ENCODE measurements at regions not wholly inside any gene's neighbourhood (a gene's known extent, or its start where the extent isn't known, plus 50 kb on each side); places are given as distances from the start of the nearest gene placed in this dataset.

DNA sequence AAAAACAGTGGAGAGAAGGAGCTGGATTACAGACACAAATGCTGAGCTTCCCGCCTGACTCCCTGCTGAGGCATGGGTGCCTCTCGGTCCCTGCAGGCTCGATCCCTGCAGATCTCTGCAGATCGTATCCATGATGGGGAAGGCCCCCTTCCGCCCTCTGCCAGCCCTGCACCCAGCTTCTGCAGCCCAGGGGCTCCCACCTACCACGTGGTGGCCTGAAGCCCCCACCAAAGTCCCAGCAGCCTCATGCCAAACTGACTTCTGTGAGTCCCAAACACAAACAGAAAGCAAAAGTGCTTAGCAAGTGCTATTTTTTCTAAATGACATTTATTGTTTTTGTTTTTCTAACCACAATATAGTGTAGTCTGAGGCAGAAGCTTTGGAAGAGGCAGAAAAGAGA lies 127.1 kb upstream of the CHST15 start:
- Histone ChIP-seq H3K36me3 (ENCODE audit: low read depth, low read length) (no peaks in the 10 kb centered on the region), H3F3A (ENCODE audit: low read length, unreplicated experiment) (no peaks in the 10 kb centered on the region), H3K4me2 (ENCODE audit: low read length) (no peak overlapping the region), H3K79me2 (ENCODE audit: low read length) (no peaks in the 10 kb centered on the region), H3K27ac (ENCODE audit: low read length) (no peak overlapping the region), H2AFZ (ENCODE audit: low read length) (no peak overlapping the region), H4K20me1 (ENCODE audit: low read length) (no peaks in the 10 kb centered on the region), H3K9ac (ENCODE audit: low read length) (no peak overlapping the region), H3K27me3 (ENCODE audit: low read length) (no peaks in the 10 kb centered on the region), H3K9me3 (ENCODE audit: low read length) (no peaks in the 10 kb centered on the region), H3K4me3 (ENCODE audit: low read length) (no peak overlapping the region), H3K9me2 (replicated peaks; ENCODE audit: low read length) (no peaks in the 10 kb centered on the region), H3K4me1 (ENCODE audit: insufficient read depth, low read length) (peaks cover 26% of the 10 kb centered on the region)
- no peak for ATAC-seq
- no TSS peak for BruUV-seq (replicated peaks)
- ChIA-PET CTCF (no interaction called here), POLR2A (ENCODE audit: unreplicated experiment) (no interaction called here)
- no peak for TF ChIP-seq EZH2phosphoT487 (IDR thresholded peaks at IDR 0.05; ENCODE audit: borderline replicate concordance, low read length)
- TF ChIP-seq EZH2 (IDR thresholded peaks at IDR 0.05; ENCODE audit: low read length, unreplicated experiment): no peak
- TF ChIP-seq, protein P1, sequence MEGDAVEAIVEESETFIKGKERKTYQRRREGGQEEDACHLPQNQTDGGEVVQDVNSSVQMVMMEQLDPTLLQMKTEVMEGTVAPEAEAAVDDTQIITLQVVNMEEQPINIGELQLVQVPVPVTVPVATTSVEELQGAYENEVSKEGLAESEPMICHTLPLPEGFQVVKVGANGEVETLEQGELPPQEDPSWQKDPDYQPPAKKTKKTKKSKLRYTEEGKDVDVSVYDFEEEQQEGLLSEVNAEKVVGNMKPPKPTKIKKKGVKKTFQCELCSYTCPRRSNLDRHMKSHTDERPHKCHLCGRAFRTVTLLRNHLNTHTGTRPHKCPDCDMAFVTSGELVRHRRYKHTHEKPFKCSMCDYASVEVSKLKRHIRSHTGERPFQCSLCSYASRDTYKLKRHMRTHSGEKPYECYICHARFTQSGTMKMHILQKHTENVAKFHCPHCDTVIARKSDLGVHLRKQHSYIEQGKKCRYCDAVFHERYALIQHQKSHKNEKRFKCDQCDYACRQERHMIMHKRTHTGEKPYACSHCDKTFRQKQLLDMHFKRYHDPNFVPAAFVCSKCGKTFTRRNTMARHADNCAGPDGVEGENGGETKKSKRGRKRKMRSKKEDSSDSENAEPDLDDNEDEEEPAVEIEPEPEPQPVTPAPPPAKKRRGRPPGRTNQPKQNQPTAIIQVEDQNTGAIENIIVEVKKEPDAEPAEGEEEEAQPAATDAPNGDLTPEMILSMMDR (conservative IDR thresholded peaks at IDR 0.05; ENCODE audit: low read depth, low read length): no peak
- intact Hi-C loops (cut with micrococcal nuclease): no loop called here
- no peak for DNase-seq

DNA sequence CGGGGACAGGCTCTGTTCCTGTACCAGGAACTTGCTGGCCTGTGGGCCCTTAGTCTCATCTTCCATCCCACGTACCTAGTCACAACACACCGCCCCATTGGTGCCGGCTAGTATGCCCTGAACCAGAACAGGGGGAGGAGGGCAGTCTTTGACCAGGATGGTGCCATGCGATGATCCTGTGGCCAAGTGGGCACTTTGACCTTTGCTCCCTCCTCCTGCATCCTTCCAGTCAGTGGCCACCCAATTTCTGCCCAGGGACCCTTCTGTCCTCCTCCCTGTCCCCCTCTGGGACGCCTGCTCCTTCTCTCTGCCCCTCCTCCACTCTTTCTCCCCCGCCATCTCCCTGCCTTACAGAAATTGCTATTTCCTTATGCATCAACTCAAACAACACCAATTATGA lies 126.3 kb upstream of the CHST15 start:
- no peak for ATAC-seq

DNA sequence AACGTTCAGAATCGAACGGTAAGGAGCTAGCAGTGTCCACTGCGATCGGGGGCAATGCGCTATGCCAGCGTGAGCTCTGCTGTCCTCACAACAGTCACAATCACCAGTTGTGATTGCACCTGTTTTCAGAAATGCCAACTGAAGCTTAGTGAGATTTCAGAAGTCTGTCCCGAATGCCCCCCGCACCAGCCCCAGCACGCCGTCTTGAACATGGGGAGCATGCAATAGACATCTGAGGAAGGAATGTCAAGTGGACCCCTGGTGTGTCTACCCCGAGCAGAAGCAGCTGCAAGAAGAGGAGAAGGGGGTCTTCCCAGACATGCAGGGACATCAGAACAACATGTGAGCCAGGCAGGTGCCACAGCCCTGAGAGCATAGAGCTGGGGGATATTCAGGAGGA lies 125.7 kb upstream of the CHST15 start:
- DNase-seq (no peak), ATAC-seq (no peak)
- H2AFZ ChIP-seq (ENCODE audit: low read length): no peak overlapping the region
- no peaks in the 10 kb centered on the region for H3K27me3 ChIP-seq (ENCODE audit: low read length)
- H3K9ac ChIP-seq (ENCODE audit: low read length): no peak overlapping the region
- no peak overlapping the region for H3K27ac ChIP-seq (ENCODE audit: low read length)
- ChIA-PET CTCF (no interaction called here), POLR2A (ENCODE audit: unreplicated experiment) (no interaction called here)
- H3K4me3 ChIP-seq (ENCODE audit: low read length): no peak overlapping the region
- no peaks in the 10 kb centered on the region for H4K20me1 ChIP-seq (ENCODE audit: low read length)
- H3K4me2 ChIP-seq (ENCODE audit: low read length): no peak overlapping the region
- intact Hi-C loops (cut with micrococcal nuclease): no loop called here
- H3K79me2 ChIP-seq (ENCODE audit: low read length): no peaks in the 10 kb centered on the region
- no TSS peak for BruUV-seq (replicated peaks)
- peaks cover 13% of the 10 kb centered on the region for H3K4me1 ChIP-seq (ENCODE audit: insufficient read depth, low read length)
- no peak for TF ChIP-seq EZH2phosphoT487 (IDR thresholded peaks at IDR 0.05; ENCODE audit: borderline replicate concordance, low read length)
- no peaks in the 10 kb centered on the region for H3K9me3 ChIP-seq (ENCODE audit: low read length)
- no peaks in the 10 kb centered on the region for H3F3A ChIP-seq (ENCODE audit: low read length, unreplicated experiment)
- no peaks in the 10 kb centered on the region for H3K36me3 ChIP-seq (ENCODE audit: low read depth, low read length)
- no peaks in the 10 kb centered on the region for H3K9me2 ChIP-seq (replicated peaks; ENCODE audit: low read length)

More for the DNA sequence above, 126.3 kb upstream of the CHST15 start:
- TF ChIP-seq EZH2 (IDR thresholded peaks at IDR 0.05; ENCODE audit: low read length, unreplicated experiment) (no peak), EZH2phosphoT487 (IDR thresholded peaks at IDR 0.05; ENCODE audit: borderline replicate concordance, low read length) (no peak)
- TF ChIP-seq, protein P1 (conservative IDR thresholded peaks at IDR 0.05; ENCODE audit: low read depth, low read length): no peak
- Histone ChIP-seq H3K4me2 (ENCODE audit: low read length) (no peak overlapping the region), H3F3A (ENCODE audit: low read length, unreplicated experiment) (no peaks in the 10 kb centered on the region), H3K27me3 (ENCODE audit: low read length) (no peaks in the 10 kb centered on the region), H3K27ac (ENCODE audit: low read length) (no peak overlapping the region), H3K4me3 (ENCODE audit: low read length) (no peak overlapping the region), H3K9me2 (replicated peaks; ENCODE audit: low read length) (no peaks in the 10 kb centered on the region), H3K9ac (ENCODE audit: low read length) (no peak overlapping the region), H2AFZ (ENCODE audit: low read length) (no peak overlapping the region), H3K4me1 (ENCODE audit: insufficient read depth, low read length) (peaks cover 19% of the 10 kb centered on the region), H3K9me3 (ENCODE audit: low read length) (no peaks in the 10 kb centered on the region), H3K36me3 (ENCODE audit: low read depth, low read length) (no peaks in the 10 kb centered on the region), H3K79me2 (ENCODE audit: low read length) (no peaks in the 10 kb centered on the region), H4K20me1 (ENCODE audit: low read length) (no peaks in the 10 kb centered on the region)
- intact Hi-C loops (cut with micrococcal nuclease): no loop called here
- ChIA-PET CTCF (no interaction called here), POLR2A (ENCODE audit: unreplicated experiment) (no interaction called here)
- no TSS peak for BruUV-seq (replicated peaks)
- no peak for DNase-seq
